BLaER1 treated with 17β-estradiol and CSF1 and Interleukin-3, amounts not matched to agents 10 nM and 100 nM (cell line): ENCODE measurements at regions not wholly inside any gene's neighbourhood (a gene's known extent, or its start where the extent isn't known, plus 50 kb on each side); places are given as distances from the start of the nearest gene placed in this dataset.
"Not testable (repeated sequence)": the region's sequence is repeated elsewhere in the genome, so short reads cannot be mapped to it uniquely, and the experiment has no call there.

Experiments used
- H3K27ac ChIP-seq, 11 experiments: shearing (Covaris generic); formaldehyde crosslinking; 2 replicates each; pipeline ENCODE4 v1.8.1; 2022
- H3K27me3 ChIP-seq, 11 experiments: shearing (Covaris generic); formaldehyde crosslinking; 2 replicates each; pipeline ENCODE4 v1.8.1; 2022
- H3K36me3 ChIP-seq, 11 experiments: shearing (Covaris generic); formaldehyde crosslinking; 2 replicates each; pipeline ENCODE4 v1.8.1; 2022
- H3K4me1 ChIP-seq, 10 experiments: shearing (Covaris generic); formaldehyde crosslinking; 2 replicates each; pipeline ENCODE4 v1.8.1; 2022
- H3K4me2 ChIP-seq, 11 experiments: shearing (Covaris generic); formaldehyde crosslinking; 2 replicates each; pipeline ENCODE4 v1.8.1; 2022
- H3K4me3 ChIP-seq, 10 experiments: shearing (Covaris generic); formaldehyde crosslinking; 2 replicates each; pipeline ENCODE4 v1.8.1; 2022
- H3K9ac ChIP-seq, 11 experiments: shearing (Covaris generic); formaldehyde crosslinking; 2 replicates each; pipeline ENCODE4 v1.8.1; 2022
- H3K9me3 ChIP-seq, 11 experiments: shearing (Covaris generic); formaldehyde crosslinking; replicated peaks in 1 of 11; 2 replicates each; pipeline ENCODE4 v1.8.1; 2022
- H4K20me1 ChIP-seq, 11 experiments: shearing (Covaris generic); formaldehyde crosslinking; 2 replicates each; pipeline ENCODE4 v1.8.1; 2022
- Cebpa-rat ChIP-seq, 11 experiments: shearing (Covaris generic); IDR thresholded peaks; 2 replicates each; pipeline ENCODE4 v1.8.1; 2022

DNA sequence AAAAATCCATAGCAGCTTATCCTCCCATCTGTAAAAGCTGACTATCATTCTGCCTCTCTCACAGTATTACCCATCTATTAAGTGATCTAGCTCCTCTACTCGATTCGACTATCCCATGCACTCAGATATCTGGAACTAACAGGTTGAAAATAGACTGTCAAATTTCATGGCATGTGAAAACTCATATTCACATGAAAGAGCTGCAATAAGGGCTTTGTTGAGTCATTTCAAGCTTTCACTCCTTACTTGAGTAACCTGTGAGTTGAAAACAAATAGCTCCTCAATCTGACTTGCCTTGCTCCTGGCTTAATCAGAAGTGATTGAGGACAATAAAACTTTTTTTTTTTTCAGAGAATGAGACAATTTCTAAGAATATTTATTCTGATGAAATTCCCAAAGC lies 192.4 kb upstream of the ERBB4 start:
- H3K4me1 ChIP-seq: no peaks in the 10 kb centered on the region
- H3K4me3 ChIP-seq: no peak overlapping the region
- no peak overlapping the region for H3K9ac ChIP-seq
- H3K36me3 ChIP-seq: no peaks in the 10 kb centered on the region
- TF ChIP-seq Cebpa-rat (IDR thresholded peaks at IDR 0.05): no peak
- H3K4me2 ChIP-seq: no peak overlapping the region
- H3K27me3 ChIP-seq: no peaks in the 10 kb centered on the region
- H4K20me1 ChIP-seq: no peaks in the 10 kb centered on the region
- no peaks in the 10 kb centered on the region for H3K9me3 ChIP-seq
- no peak overlapping the region for H3K27ac ChIP-seq

DNA sequence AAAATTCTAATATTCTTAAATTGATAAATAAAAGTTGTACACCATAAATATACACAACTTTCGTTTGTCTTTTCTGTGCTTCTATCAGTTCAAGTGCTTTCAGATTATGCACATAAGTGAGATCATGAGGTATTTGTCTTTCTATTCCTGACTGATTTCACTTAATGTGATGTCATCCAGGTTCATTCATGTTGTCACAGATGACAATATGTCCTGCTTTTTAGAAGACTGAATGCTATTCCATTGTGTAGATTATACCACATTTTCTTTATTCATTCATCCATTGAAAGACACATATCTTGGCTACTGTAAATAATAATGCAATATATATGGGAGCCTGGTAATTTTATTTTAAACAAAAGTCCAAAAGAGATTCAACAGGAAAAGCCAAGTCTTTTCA lies 190.1 kb upstream of the ERBB4 start:
- no peaks in the 10 kb centered on the region for H3K36me3 ChIP-seq
- H3K9me3 ChIP-seq: no peaks in the 10 kb centered on the region
- no peaks in the 10 kb centered on the region for H3K4me1 ChIP-seq
- H3K27ac ChIP-seq: no peak overlapping the region
- H3K4me3 ChIP-seq: no peak overlapping the region
- H3K4me2 ChIP-seq: no peak overlapping the region
- H3K9ac ChIP-seq: no peak overlapping the region
- no peak for TF ChIP-seq Cebpa-rat (IDR thresholded peaks at IDR 0.05)
- H4K20me1 ChIP-seq: no peaks in the 10 kb centered on the region
- no peaks in the 10 kb centered on the region for H3K27me3 ChIP-seq

DNA sequence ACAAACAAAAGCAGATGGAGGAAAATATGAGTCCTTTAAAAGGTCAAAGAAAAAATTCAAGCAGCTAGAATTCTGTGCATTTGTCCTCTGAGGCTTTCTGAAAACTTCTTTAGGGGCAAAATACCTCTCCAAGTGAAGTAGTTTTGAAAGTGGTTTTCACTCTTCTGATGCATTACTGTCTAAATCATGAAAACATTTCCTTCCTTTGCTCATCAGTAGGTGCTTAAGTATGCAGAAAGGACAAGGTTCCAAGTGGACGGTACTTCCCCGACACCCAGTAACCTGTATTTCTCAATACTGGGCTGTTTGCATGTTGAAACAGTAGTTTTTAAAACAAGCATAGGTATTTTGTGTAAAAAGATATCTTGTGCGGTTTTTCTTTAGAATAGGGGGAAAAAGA lies 189.1 kb upstream of the ERBB4 start:
- no peak overlapping the region for H3K4me2 ChIP-seq
- no peaks in the 10 kb centered on the region for H3K9me3 ChIP-seq

DNA sequence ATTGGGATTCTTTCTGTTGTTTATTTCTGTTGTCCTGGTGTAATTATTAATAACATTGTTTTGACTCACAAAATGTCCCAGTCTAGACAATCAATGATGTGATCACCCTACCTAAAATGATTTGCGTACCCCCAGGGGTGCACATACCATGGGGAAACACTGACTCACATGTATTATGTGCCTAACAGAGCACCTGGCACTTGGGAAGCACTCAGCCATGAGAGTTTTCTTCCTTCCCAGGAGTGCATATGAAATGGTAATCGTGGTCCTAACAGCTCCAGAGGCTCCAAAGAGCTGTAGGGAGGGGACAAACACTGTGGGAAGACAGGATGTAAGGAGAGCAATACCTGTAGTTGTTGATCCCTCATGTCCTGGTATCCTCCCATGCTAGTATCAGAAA lies 187.8 kb upstream of the ERBB4 start:
- Histone ChIP-seq H3K4me1 (no peaks in the 10 kb centered on the region), H3K4me3 (no peak overlapping the region), H3K27ac (no peak overlapping the region), H3K9me3 (peaks cover under 1 to 5% (median 4%) of the 10 kb centered on the region in 11 experiments; a peak in 17 of 22 replicates), H4K20me1 (no peaks in the 10 kb centered on the region), H3K9ac (no peak overlapping the region), H3K27me3 (no peaks in the 10 kb centered on the region), H3K4me2 (no peak overlapping the region), H3K36me3 (no peaks in the 10 kb centered on the region)
- no peak for TF ChIP-seq Cebpa-rat (IDR thresholded peaks at IDR 0.05)

More for the DNA sequence above, 189.1 kb upstream of the ERBB4 start:
- no peak for TF ChIP-seq Cebpa-rat (IDR thresholded peaks at IDR 0.05)
- H3K4me3 ChIP-seq: no peak overlapping the region
- no peaks in the 10 kb centered on the region for H3K27me3 ChIP-seq
- no peaks in the 10 kb centered on the region for H3K36me3 ChIP-seq
- no peak overlapping the region for H3K27ac ChIP-seq
- no peak overlapping the region for H3K9ac ChIP-seq
- H3K4me1 ChIP-seq: no peaks in the 10 kb centered on the region
- no peaks in the 10 kb centered on the region for H4K20me1 ChIP-seq

DNA sequence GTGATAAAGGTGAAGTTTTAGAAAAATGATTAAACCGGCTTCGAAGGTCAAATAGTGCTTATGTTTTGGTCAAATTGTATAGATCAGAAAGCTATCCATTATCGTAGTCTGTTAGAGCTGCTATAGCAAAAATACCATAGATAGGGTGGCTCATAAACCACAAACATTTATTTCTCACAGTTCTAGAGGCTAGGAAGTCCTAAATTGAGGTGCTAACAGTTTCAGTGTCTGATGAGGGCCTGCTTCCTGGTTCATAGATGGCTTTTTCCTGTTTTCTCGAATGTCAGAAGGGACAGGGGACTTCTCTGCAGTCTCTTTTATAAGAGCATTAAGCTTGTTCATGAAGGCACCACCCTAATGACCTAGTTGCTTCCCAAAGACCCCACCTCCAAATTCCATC lies 186.6 kb upstream of the ERBB4 start:
- H3K9ac ChIP-seq: no peak overlapping the region

DNA sequence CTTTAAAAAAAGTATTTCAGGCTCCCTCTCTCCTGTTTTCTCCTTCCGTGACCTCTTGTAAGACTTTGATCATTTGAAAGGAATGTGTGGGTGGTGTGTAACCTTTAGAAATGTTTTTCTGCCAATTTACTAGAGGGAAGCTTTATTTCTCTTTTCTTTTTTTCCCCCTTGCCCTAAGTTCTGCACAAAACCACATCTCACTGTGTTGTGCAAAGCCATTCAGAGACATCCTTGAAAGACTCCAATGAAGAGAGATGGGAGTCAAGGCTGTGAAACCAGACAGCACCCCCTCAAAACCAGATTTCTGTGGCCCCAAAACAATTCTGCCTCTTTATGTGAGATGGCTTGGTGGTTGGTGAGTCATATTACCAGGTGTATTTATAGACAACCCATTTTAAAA lies 184.6 kb upstream of the ERBB4 start:
- no peaks in the 10 kb centered on the region for H3K36me3 ChIP-seq
- H4K20me1 ChIP-seq: no peaks in the 10 kb centered on the region
- no peak overlapping the region for H3K9ac ChIP-seq
- TF ChIP-seq Cebpa-rat (IDR thresholded peaks at IDR 0.05): no peak
- H3K27ac ChIP-seq: no peak overlapping the region
- no peak overlapping the region for H3K4me3 ChIP-seq
- H3K9me3 ChIP-seq: peaks cover 14 to 22% (median 16%) of the 10 kb centered on the region in 11 experiments; a peak in 20 of 22 replicates
- H3K4me1 ChIP-seq: no peaks in the 10 kb centered on the region
- H3K4me2 ChIP-seq: no peak overlapping the region
- no peaks in the 10 kb centered on the region for H3K27me3 ChIP-seq

More for the DNA sequence above, 186.6 kb upstream of the ERBB4 start:
- H3K27me3 ChIP-seq: no peaks in the 10 kb centered on the region
- H4K20me1 ChIP-seq: no peaks in the 10 kb centered on the region
- no peaks in the 10 kb centered on the region for H3K4me1 ChIP-seq
- H3K9me3 ChIP-seq: peaks cover 13 to 17% (median 15%) of the 10 kb centered on the region in 11 experiments; a peak in 20 of 22 replicates
- no peak for TF ChIP-seq Cebpa-rat (IDR thresholded peaks at IDR 0.05)
- H3K4me3 ChIP-seq: no peak overlapping the region
- no peak overlapping the region for H3K27ac ChIP-seq
- no peak overlapping the region for H3K4me2 ChIP-seq
- no peaks in the 10 kb centered on the region for H3K36me3 ChIP-seq

DNA sequence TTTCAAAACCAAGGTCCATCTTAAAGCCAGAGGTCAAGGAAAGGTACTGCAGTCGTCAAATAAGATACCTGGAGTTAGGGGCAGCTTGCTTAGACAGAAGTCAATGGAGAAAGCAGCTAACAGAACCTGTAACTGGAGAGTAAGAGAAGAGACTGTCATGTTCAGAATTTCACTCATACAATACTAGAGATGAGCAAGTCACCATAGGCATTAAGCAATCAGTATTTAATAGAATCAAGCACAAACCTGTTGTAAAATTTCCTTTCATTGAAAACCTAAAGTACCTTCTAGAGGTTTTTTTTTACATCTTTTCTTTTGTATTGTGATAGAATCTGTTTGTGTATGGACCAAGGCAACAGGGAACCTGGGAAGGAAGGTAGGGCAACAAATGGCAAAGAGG lies 183.4 kb upstream of the ERBB4 start:
- no peak for TF ChIP-seq Cebpa-rat (IDR thresholded peaks at IDR 0.05)
- no peaks in the 10 kb centered on the region for H3K4me1 ChIP-seq
- H3K9me3 ChIP-seq: peaks cover 14 to 22% (median 16%) of the 10 kb centered on the region in 11 experiments; a peak in 20 of 22 replicates
- H3K36me3 ChIP-seq: no peaks in the 10 kb centered on the region
- H3K27me3 ChIP-seq: no peaks in the 10 kb centered on the region
- H3K4me3 ChIP-seq: no peak overlapping the region
- no peak overlapping the region for H3K9ac ChIP-seq
- H3K27ac ChIP-seq: no peak overlapping the region
- H3K4me2 ChIP-seq: no peak overlapping the region
- no peaks in the 10 kb centered on the region for H4K20me1 ChIP-seq

DNA sequence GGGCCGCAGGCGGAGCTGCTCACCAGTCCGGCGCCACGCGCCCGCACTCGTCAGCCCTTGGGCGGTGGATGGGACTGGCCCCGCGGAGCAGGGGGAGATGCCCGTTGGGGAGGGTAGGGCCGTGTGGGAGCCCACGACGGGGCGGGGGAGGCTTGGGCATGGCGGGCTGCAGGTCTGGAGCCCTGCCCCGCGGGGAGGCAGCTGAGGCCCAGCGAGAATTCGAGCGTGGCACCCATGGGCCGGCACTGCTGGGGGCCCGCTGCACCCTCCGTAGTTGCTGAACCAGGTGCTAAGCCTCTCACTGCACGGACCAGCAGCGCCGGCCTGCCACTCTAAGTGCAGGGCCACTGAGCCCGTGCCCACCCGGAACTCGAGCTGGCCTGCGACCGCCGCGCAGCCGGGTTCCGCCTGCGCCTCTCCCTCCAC lies 182.4 kb upstream of the ERBB4 start:
- no peak for TF ChIP-seq Cebpa-rat (IDR thresholded peaks at IDR 0.05)
- H3K4me3 ChIP-seq: no peak overlapping the region
- no peaks in the 10 kb centered on the region for H3K36me3 ChIP-seq
- H3K27ac ChIP-seq: no peak overlapping the region
- H3K4me2 ChIP-seq: no peak overlapping the region
- no peaks in the 10 kb centered on the region for H3K4me1 ChIP-seq
- H3K9ac ChIP-seq: no peak overlapping the region
- H3K27me3 ChIP-seq: no peaks in the 10 kb centered on the region
- peaks cover 14 to 22% (median 16%) of the 10 kb centered on the region in 11 experiments; a peak in 20 of 22 replicates for H3K9me3 ChIP-seq
- no peaks in the 10 kb centered on the region for H4K20me1 ChIP-seq

DNA sequence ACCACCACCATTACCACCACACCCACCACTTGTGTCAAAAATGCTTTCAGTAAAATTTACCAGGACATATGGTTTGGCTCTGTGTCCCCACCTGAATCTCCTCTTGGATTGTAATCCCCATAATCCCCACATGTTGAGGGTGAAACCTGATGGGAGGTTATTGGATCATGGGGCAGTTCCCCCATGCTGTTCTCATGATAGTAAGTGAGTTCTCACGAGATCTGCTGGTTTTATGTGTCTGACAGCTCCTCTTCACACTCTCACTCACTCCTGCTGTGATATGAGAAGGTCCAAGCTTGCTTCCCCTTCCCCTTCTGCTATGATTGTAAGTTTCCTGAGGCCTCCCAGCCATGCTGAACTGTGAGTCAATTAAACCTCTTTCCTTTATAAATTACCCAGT lies 176.8 kb upstream of the ERBB4 start:
- H3K4me2 ChIP-seq: not testable (repeated sequence)

DNA sequence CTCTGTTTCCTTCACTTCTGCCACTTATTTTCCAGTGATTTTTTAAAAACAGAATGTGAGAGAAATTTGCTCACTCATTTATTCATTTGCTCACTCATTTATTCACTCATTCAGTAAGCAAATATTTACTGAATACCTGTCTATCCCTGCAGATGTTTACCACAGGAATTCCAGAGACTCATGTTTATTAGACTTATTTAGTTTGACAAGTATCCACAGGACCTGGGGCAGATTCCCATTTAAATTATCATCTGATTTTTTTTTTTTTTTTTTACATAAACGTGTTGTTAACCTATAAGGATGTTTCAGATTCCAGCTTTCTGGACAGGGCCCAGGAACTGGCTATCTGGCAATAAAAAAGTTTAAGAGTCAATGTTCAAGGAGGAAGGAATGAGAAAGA lies 175.1 kb upstream of the ERBB4 start:
- H3K9ac ChIP-seq: no peak overlapping the region
- no peak overlapping the region for H3K4me3 ChIP-seq
- H4K20me1 ChIP-seq: no peaks in the 10 kb centered on the region
- H3K27me3 ChIP-seq: no peaks in the 10 kb centered on the region
- H3K27ac ChIP-seq: no peak overlapping the region
- no peaks in the 10 kb centered on the region for H3K9me3 ChIP-seq
- no peaks in the 10 kb centered on the region for H3K4me1 ChIP-seq
- no peak for TF ChIP-seq Cebpa-rat (IDR thresholded peaks at IDR 0.05)
- H3K36me3 ChIP-seq: no peaks in the 10 kb centered on the region
- no peak overlapping the region for H3K4me2 ChIP-seq

More for the DNA sequence above, 176.8 kb upstream of the ERBB4 start:
- not testable (repeated sequence) for H3K36me3 ChIP-seq, H3K27ac ChIP-seq, H3K4me3 ChIP-seq, H3K4me1 ChIP-seq, H4K20me1 ChIP-seq, H3K9ac ChIP-seq, H3K27me3 ChIP-seq
- peaks cover 1 to 10% (median 2%) of the 10 kb centered on the region in 11 experiments; a peak in 15 of 22 replicates for H3K9me3 ChIP-seq
